ENCODE measurements at regions not wholly inside any gene's neighbourhood (a gene's known extent, or its start where the extent isn't known, plus 50 kb on each side); places are given as distances from the start of the nearest gene placed in this dataset.

GRCh38 chr15:68526269-68526668, 52.5 kb upstream of the CORO2B start:
- no peak overlapping the region for H2AK9ac ChIP-seq (replicated peaks; ENCODE audit: low read depth, low read length, poor library complexity)
- H3K14ac ChIP-seq (replicated peaks; ENCODE audit: low read depth, low read length), result no peak overlapping the region
- H4K8ac ChIP-seq (ENCODE audit: low read depth in 2 of 2, low read length in 2 of 2), result no peak overlapping the region
- no peak for TF ChIP-seq MXI1 (IDR thresholded peaks at IDR 0.05; ENCODE audit: borderline replicate concordance, low read depth, low read length)
- no peak for TF ChIP-seq SMC3 (IDR thresholded peaks at IDR 0.05; ENCODE audit: low read depth, low read length)
- TF ChIP-seq NFE2L2 (IDR thresholded peaks at IDR 0.05; ENCODE audit: low read depth, low read length), result no peak
- TF ChIP-seq RFX5 (IDR thresholded peaks at IDR 0.05; ENCODE audit: low read depth, low read length), result no peak
- TF ChIP-seq MAZ (IDR thresholded peaks at IDR 0.05; ENCODE audit: borderline replicate concordance, low read depth, low read length), result no peak
- no peak for TF ChIP-seq MAFK (IDR thresholded peaks at IDR 0.05; ENCODE audit: low read depth, low read length)
- TF ChIP-seq FOS (IDR thresholded peaks at IDR 0.05; ENCODE audit: low read depth, low read length), result no peak
- no peak for TF ChIP-seq RAD21 (IDR thresholded peaks at IDR 0.05; ENCODE audit: low read length)
- no peak for TF ChIP-seq CHD1 (IDR thresholded peaks at IDR 0.05; ENCODE audit: low read depth, low read length)
- TF ChIP-seq USF2 (IDR thresholded peaks at IDR 0.05; ENCODE audit: low read depth, low read length), result no peak
- no peak for TF ChIP-seq BHLHE40 (IDR thresholded peaks at IDR 0.05; ENCODE audit: low read depth, low read length)
- DNase-seq, result peak; percentile 72
- H4K91ac ChIP-seq (ENCODE audit: insufficient read depth, low read depth, low read length), result no peak overlapping the region
- ChIA-PET CTCF (interaction anchor here (0.8 kb wide), 1 partner anchor 24 kb away, joined by 3 read pairs; no protein-coding TSS in a partner anchor), POLR2A (ENCODE audit: unreplicated experiment) (no interaction called here)
- H3K4ac ChIP-seq (ENCODE audit: low read depth, low read length), result no peak overlapping the region
- no peaks in the 10 kb centered on the region for H4K20me1 ChIP-seq (ENCODE audit: insufficient read depth, low read length)
- peaks cover 3% of the 10 kb centered on the region; the same call in 1 of the 2 replicates for H3K4me1 ChIP-seq (ENCODE audit: control insufficient read depth, insufficient read depth, low read length)
- H3K27me3 ChIP-seq (ENCODE audit: control insufficient read depth, insufficient read depth, low read length), result no peaks in the 10 kb centered on the region
- H2AFZ ChIP-seq (replicated peaks; ENCODE audit: low read length, poor library complexity), result no peak overlapping the region
- H3K79me1 ChIP-seq (ENCODE audit: low read depth in 1 of 2, low read length in 2 of 2), result no peaks in the 10 kb centered on the region
- H2BK15ac ChIP-seq (ENCODE audit: low read depth, low read length), result no peak overlapping the region
- no peak overlapping the region for H3K4me2 ChIP-seq (ENCODE audit: low read depth, low read length)
- no peak overlapping the region for H2BK5ac ChIP-seq (ENCODE audit: low read depth, low read length, poor library complexity, severe bottlenecking)
- peak; percentile 55; the same call in 1 of the 2 replicates for ATAC-seq (ENCODE audit: low read depth)
- peaks cover 3% of the 10 kb centered on the region; the same call in 1 of the 2 replicates for H3K9me3 ChIP-seq (ENCODE audit: control insufficient read depth, insufficient read depth, low read length)
- intact Hi-C loops (cut with micrococcal nuclease) (no loop called here), dilution Hi-C loops (cut with HindIII; ENCODE audit: low sequenced_read_pairs, unreplicated experiment) (no loop called here), in situ Hi-C loops (cut with MboI; ENCODE audit: low sequenced_read_pairs) (no loop called here)
- no peak overlapping the region for H2BK20ac ChIP-seq (ENCODE audit: low read depth, low read length)
- no peaks in the 10 kb centered on the region for H3K9me1 ChIP-seq (ENCODE audit: insufficient read depth, low read length)
- no peak overlapping the region for H3K23ac ChIP-seq (ENCODE audit: low read depth, low read length)
- H3K56ac ChIP-seq (ENCODE audit: extremely low read depth, insufficient read depth, low read length), result no peak overlapping the region
- H2BK120ac ChIP-seq (ENCODE audit: low read depth, low read length), result no peak overlapping the region
- no peak overlapping the region for H2AK5ac ChIP-seq (ENCODE audit: low read depth, low read length)
- H3K36me3 ChIP-seq (ENCODE audit: control insufficient read depth, insufficient read depth, low read length), result no peaks in the 10 kb centered on the region
- no TSS peak for BruUV-seq (replicated peaks)
- no peak overlapping the region for H3K27ac ChIP-seq (ENCODE audit: insufficient read depth, low read length)
- no peak overlapping the region for H3K9ac ChIP-seq (ENCODE audit: low read depth, low read length)
- H3K4me3 ChIP-seq (ENCODE audit: insufficient read depth, low read depth, low read length), result no peak overlapping the region
- no peak overlapping the region for H3K18ac ChIP-seq (ENCODE audit: low read depth, low read length)
- no peak overlapping the region for H4K5ac ChIP-seq (ENCODE audit: low read depth, low read length)

Measured in IMR-90 (cell line).